Lower leg skin (tissue), 4 donors: ENCODE measurements at regions not wholly inside any gene's neighbourhood (a gene's known extent, or its start where the extent isn't known, plus 50 kb on each side); places are given as distances from the start of the nearest gene placed in this dataset.

Experiments
- DNase-seq, 2 donors: peaks; one replicate each; pipeline ENCODE4 v3.0.0-alpha.2; 2019; ENCODE audit warnings: low spot score in 2 of 2
- H3K4me3 ChIP-seq: fragments of 200-600 bp; sonication (generic); 2 replicates; pipeline ENCODE4 v1.5.1; 2017; ENCODE audit warnings: mild to moderate bottlenecking, low read depth; ENCODE audit not compliant: poor library complexity, severe bottlenecking
- POLR2A ChIP-seq, 2 donors: fragments of 450-650 bp; IDR thresholded peaks; one replicate each; pipeline ENCODE4 v1.6.1; 2016 to 2017; ENCODE audit warnings: antibody characterized with exemption in 2 of 2, mild to moderate bottlenecking in 1 of 2, moderate library complexity in 1 of 2
- WGBS, 2 donors: methylation state at CpG; one replicate each; pipeline ENCODE4 v1.1.5; 2018; 5-methylcytosine and 5-hydroxymethylcytosine counted together
- intact Hi-C: fragments of 100-400 bp; cut with DNase I; formaldehyde crosslinking; loops from one replicate; pipeline ENCODE4 v1.15.0; 2023; ENCODE audit warnings: low total_unique reads
- TF ChIP-seq, protein P1 (sequence below), 3 donors: fragments of 450-650 bp; IDR thresholded peaks; one replicate each; pipeline ENCODE4 v1.5.1; 2016; ENCODE audit warnings: antibody characterized with exemption in 3 of 3, mild to moderate bottlenecking in 3 of 3, moderate library complexity in 2 of 3

DNA sequence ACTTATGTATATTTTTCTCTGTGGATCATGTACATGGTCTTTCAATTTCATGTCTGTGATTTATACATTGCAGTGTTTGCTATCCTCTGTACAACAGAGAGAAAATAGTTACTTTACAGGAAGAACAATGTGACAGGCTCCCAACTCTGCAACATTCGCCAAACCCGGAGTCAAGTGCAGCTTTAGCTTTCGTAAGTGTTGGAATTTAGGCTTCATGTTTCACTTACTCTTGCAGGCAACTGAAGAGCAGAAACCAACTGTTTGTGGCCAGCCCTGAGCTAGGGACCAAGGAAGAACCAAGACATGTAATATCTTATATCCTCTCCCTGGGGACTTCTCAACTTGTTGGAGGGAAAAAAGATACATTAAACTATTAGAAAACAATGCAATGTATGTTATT, 147.9 kb downstream of the C5orf15 start:
- no peak for TF ChIP-seq POLR2A (IDR thresholded peaks at IDR 0.05)
- TF ChIP-seq, protein P1, sequence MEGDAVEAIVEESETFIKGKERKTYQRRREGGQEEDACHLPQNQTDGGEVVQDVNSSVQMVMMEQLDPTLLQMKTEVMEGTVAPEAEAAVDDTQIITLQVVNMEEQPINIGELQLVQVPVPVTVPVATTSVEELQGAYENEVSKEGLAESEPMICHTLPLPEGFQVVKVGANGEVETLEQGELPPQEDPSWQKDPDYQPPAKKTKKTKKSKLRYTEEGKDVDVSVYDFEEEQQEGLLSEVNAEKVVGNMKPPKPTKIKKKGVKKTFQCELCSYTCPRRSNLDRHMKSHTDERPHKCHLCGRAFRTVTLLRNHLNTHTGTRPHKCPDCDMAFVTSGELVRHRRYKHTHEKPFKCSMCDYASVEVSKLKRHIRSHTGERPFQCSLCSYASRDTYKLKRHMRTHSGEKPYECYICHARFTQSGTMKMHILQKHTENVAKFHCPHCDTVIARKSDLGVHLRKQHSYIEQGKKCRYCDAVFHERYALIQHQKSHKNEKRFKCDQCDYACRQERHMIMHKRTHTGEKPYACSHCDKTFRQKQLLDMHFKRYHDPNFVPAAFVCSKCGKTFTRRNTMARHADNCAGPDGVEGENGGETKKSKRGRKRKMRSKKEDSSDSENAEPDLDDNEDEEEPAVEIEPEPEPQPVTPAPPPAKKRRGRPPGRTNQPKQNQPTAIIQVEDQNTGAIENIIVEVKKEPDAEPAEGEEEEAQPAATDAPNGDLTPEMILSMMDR (IDR thresholded peaks at IDR 0.05): no peak
- DNase-seq: no peak
- H3K4me3 ChIP-seq: no peak overlapping the region
- WGBS, 2 donors: 13 to 24% methylated on average over 3 of the region's 3 CpGs
- intact Hi-C loops: no loop called here

DNA sequence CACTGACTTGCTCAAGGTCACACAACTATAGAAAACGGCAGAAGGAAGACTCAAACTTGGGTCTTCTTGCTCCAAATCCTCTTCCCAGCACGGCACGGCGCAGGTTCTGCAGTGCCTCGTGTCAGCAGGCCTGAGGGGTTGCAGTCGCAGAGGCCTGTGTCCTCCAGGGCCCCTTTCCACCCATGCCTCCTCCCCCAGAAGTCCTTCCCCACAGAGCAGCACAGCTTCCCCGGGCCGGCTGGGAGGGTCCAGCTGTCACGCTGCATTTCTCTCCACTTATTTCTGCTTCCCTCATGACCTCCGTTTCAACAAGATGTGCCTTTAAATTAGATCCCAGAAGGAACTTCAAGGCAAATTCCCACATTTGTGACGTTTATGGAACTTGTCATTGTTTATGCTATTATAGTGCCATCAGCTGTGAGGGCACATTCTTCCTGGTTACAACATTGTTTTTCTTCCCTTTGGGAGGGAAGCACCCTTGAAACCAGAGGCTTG, 148.4 kb downstream of the C5orf15 start:
- DNase-seq: no peak
- TF ChIP-seq, protein P1 (IDR thresholded peaks at IDR 0.05): no peak
- no peak for TF ChIP-seq POLR2A (IDR thresholded peaks at IDR 0.05)
- intact Hi-C loops: no loop called here
- WGBS, 2 donors: 60 to 73% methylated on average over 11 of the region's 11 CpGs
- no peak overlapping the region for H3K4me3 ChIP-seq

DNA sequence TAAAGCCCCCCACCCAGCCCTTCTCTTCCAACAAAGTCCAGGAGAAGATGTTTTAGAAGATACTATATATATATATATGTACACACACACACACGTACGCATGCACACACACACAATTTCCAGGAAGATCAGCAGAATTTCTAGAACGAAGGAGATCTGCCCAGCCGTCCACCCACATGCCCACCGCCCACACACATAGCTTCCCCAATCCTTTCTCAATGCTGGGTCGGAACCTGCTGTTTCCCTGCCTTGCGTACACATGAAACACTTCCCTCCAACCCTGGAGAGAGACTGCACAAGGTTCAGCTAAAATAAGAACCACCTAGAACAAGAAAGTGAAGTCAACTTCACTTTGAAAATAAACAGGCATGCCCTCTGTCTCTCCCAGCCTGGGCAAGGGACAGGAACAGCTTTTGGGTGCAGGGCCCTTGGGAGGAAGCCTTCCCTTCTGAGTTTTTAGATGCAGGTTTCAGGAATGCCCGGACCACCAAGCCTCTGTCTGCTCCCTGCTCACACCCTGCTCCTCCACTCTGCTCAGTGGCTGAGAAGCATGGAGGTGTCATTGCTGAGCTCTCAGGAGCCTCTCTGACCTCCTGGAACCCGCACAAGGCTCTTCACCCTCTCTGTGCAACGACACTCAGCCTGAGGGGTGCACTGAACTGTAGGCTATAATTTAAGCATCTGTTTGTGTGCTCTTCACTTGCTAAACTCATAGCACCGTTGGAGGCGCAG, 149.4 kb downstream of the C5orf15 start:
- TF ChIP-seq POLR2A (IDR thresholded peaks at IDR 0.05): no peak
- TF ChIP-seq, protein P1 (IDR thresholded peaks at IDR 0.05): no peak
- no peak overlapping the region for H3K4me3 ChIP-seq
- intact Hi-C loops: no loop called here
- WGBS, 2 donors: 72% methylated on average over 12 of the region's 12 CpGs
- no peak for DNase-seq

DNA sequence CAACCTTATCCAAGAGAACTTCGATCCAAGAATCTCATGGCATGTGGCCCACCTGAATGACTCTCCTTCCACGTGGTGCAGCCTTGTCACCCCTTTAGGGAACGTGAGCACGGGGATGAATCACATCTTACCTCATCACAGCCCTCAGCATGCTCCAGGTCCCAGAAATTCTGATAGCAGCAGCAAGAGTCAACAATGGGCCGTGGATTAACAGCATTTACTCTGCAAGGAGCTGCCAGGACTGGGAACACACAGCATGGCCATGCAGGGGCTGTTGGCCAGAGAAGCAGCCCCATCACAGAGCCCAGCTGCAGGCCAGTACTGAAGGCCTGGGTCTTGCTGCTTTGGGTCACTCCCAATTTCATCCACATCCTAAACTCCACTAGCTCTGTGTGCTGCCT, 150.4 kb downstream of the C5orf15 start:
- TF ChIP-seq, protein P1 (IDR thresholded peaks at IDR 0.05): no peak
- TF ChIP-seq POLR2A (IDR thresholded peaks at IDR 0.05): no peak
- WGBS, 2 donors: 17 to 23% methylated on average over 5 of the region's 5 CpGs
- no peak overlapping the region for H3K4me3 ChIP-seq
- DNase-seq: peak in 1 of 2 donors; percentile 80
- intact Hi-C loops: no loop called here

DNA sequence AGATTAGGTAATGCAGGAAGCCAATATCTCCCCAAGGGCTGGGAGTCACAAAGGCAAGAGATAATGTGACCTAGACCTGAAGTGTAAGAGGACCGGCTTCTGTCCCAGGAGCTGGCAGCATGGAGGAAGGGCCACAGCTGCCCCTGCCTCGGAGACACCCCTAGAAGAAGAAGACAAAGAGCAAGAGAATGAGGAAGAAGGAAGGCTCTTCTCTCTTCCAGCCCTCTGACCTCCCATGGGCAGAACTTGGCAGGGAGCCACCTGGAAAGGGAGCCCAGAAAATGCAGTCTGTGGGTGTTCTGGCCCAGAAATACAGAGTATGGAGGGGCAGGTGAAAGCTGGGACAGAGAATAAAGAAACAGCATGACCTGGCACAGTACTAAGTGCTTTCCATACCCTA, 151.0 kb downstream of the C5orf15 start:
- WGBS, 2 donors: 64 to 68% methylated on average over 2 of the region's 2 CpGs

More for the DNA sequence above, 151.0 kb downstream of the C5orf15 start:
- DNase-seq: no peak
- TF ChIP-seq POLR2A (IDR thresholded peaks at IDR 0.05): no peak
- TF ChIP-seq, protein P1 (IDR thresholded peaks at IDR 0.05): no peak
- intact Hi-C loops: no loop called here
- H3K4me3 ChIP-seq: no peak overlapping the region
